Activated T-cell treated with anti-CD3 and anti-CD28 coated beads for 48 hours (primary cell): ENCODE measurements at regions not wholly inside any gene's neighbourhood (a gene's known extent, or its start where the extent isn't known, plus 50 kb on each side); places are given as distances from the start of the nearest gene placed in this dataset.
A peak's percentile ranks its signal among the peaks of the same experiment; 100 is the strongest.
"Not testable (repeated sequence)": the region's sequence is repeated elsewhere in the genome, so short reads cannot be mapped to it uniquely, and the experiment has no call there.

Source experiments
- DNase-seq: peaks from one replicate; pipeline ENCODE4 v3.0.0-alpha.2; 2020; ENCODE audit warnings: low read depth

- no peak for DNase-seq
These were observed 68.5 kb downstream of the CDC14C start for GRCh38 chr7:48992816-48993215.

- peak; percentile 1 for DNase-seq
These were observed 77.3 kb downstream of the CDC14C start for GRCh38 chr7:49001610-49002033.

- DNase-seq: no peak
These were observed 86.4 kb downstream of the CDC14C start for GRCh38 chr7:49010717-49011116.

GRCh38 chr7:49014870-49015269 lies 90.5 kb downstream of the CDC14C start:
- no peak for DNase-seq

- DNase-seq: no peak
These were observed 95.8 kb downstream of the CDC14C start for GRCh38 chr7:49020145-49020544.

GRCh38 chr7:49022448-49022847 lies 98.1 kb downstream of the CDC14C start:
- DNase-seq: no peak

GRCh38 chr7:49023345-49024328 lies 99.3 kb downstream of the CDC14C start:
- no peak for DNase-seq

- no peak for DNase-seq
These were observed 105.9 kb downstream of the CDC14C start for GRCh38 chr7:49030221-49030620.

GRCh38 chr7:49033140-49033539 lies 108.8 kb downstream of the CDC14C start:
- not testable (repeated sequence) for DNase-seq

- DNase-seq: no peak
These were observed 113.2 kb downstream of the CDC14C start for GRCh38 chr7:49037346-49038210.

GRCh38 chr7:49038821-49039358 lies 114.5 kb downstream of the CDC14C start:
- DNase-seq: no peak

- DNase-seq: no peak
These were observed 136.4 kb downstream of the CDC14C start for GRCh38 chr7:49060743-49061142.

- DNase-seq: no peak
These were observed 150.2 kb downstream of the CDC14C start for GRCh38 chr7:49074538-49074937.

GRCh38 chr7:49080896-49081475 lies 156.6 kb downstream of the CDC14C start:
- DNase-seq: no peak

GRCh38 chr7:49088017-49088416 lies 163.7 kb downstream of the CDC14C start:
- no peak for DNase-seq

- DNase-seq: no peak
These were observed 165.4 kb downstream of the CDC14C start for GRCh38 chr7:49089717-49090116.

- DNase-seq: no peak
These were observed 166.7 kb downstream of the CDC14C start for GRCh38 chr7:49091089-49091488.

GRCh38 chr7:49091519-49091918 lies 167.2 kb downstream of the CDC14C start:
- no peak for DNase-seq

- DNase-seq: no peak
These were observed 168.9 kb downstream of the CDC14C start for GRCh38 chr7:49093218-49093617.

- no peak for DNase-seq
These were observed 170.5 kb downstream of the CDC14C start for GRCh38 chr7:49094866-49095265.

- DNase-seq: no peak
These were observed 175.4 kb downstream of the CDC14C start for GRCh38 chr7:49099587-49100326.
